ENCODE measurements at regions not wholly inside any gene's neighbourhood (a gene's known extent, or its start where the extent isn't known, plus 50 kb on each side); places are given as distances from the start of the nearest gene placed in this dataset.

GRCh38 chr2:240212425-240213225 lies 72.2 kb upstream of the OTOS start:
- Histone ChIP-seq H4K91ac (ENCODE audit: low read depth, low read length) (no peak overlapping the region), H2BK5ac (ENCODE audit: low read depth, low read length, poor library complexity) (no peak overlapping the region), H3K27me3 (ENCODE audit: insufficient read depth, low read length) (no peaks in the 10 kb centered on the region), H3K4me1 (ENCODE audit: control insufficient read depth in 1 of 2, insufficient read depth in 2 of 2, low read length in 2 of 2) (no peaks in the 10 kb centered on the region), H2BK12ac (ENCODE audit: low read length) (no peak overlapping the region), H3K18ac (ENCODE audit: low read length) (no peak overlapping the region), H2AFZ (ENCODE audit: insufficient read depth, low read length, poor library complexity) (no peak overlapping the region), H3K4ac (ENCODE audit: low read depth, low read length) (no peak overlapping the region), H3K23ac (ENCODE audit: low read length) (no peak overlapping the region), H3K36me3 (ENCODE audit: control insufficient read depth in 1 of 2, insufficient read depth in 2 of 2, low read length in 2 of 2) (no peaks in the 10 kb centered on the region), H3K9me3 (ENCODE audit: insufficient read depth, low read depth, low read length) (peaks cover 5% of the 10 kb centered on the region), H4K12ac (ENCODE audit: low read depth, low read length) (no peak overlapping the region), H2AK5ac (ENCODE audit: low read length) (no peak overlapping the region), H2BK120ac (ENCODE audit: insufficient read depth, low read length, poor library complexity) (no peak overlapping the region), H3K4me2 (ENCODE audit: low read length) (no peak overlapping the region), H3K79me1 (ENCODE audit: low read length) (no peaks in the 10 kb centered on the region), H3K14ac (ENCODE audit: low read length) (no peak overlapping the region), H3K27ac (ENCODE audit: low read depth, low read length) (no peak overlapping the region), H3K9ac (ENCODE audit: low read length) (no peak overlapping the region), H3K4me3 (ENCODE audit: low read depth, low read length) (no peak overlapping the region), H4K8ac (ENCODE audit: low read depth, low read length) (no peak overlapping the region), H3K79me2 (ENCODE audit: control insufficient read depth, insufficient read depth, low read length, poor library complexity) (no peaks in the 10 kb centered on the region)
- WGBS (ENCODE audit: extremely low coverage, insufficient coverage, insufficient read length), result no CpG with 5 or more reads among the region's 17 CpGs
- DNase-seq, result no peak

- no CpG with 5 or more reads among the region's 6 CpGs for WGBS (ENCODE audit: extremely low coverage, insufficient coverage, insufficient read length)
- DNase-seq, result no peak
- no peak overlapping the region for H3K18ac ChIP-seq (ENCODE audit: low read length)
- H3K4me3 ChIP-seq (ENCODE audit: low read depth, low read length), result no peak overlapping the region
- H4K8ac ChIP-seq (ENCODE audit: low read depth, low read length), result no peak overlapping the region
- no peak overlapping the region for H2BK12ac ChIP-seq (ENCODE audit: low read length)
- H2AK5ac ChIP-seq (ENCODE audit: low read length), result no peak overlapping the region
- H3K27me3 ChIP-seq (ENCODE audit: insufficient read depth, low read length), result no peaks in the 10 kb centered on the region
- no peaks in the 10 kb centered on the region for H3K4me1 ChIP-seq (ENCODE audit: control insufficient read depth in 1 of 2, insufficient read depth in 2 of 2, low read length in 2 of 2)
- no peak overlapping the region for H3K14ac ChIP-seq (ENCODE audit: low read length)
- H4K12ac ChIP-seq (ENCODE audit: low read depth, low read length), result no peak overlapping the region
- H3K9ac ChIP-seq (ENCODE audit: low read length), result no peak overlapping the region
- H3K36me3 ChIP-seq (ENCODE audit: control insufficient read depth in 1 of 2, insufficient read depth in 2 of 2, low read length in 2 of 2), result no peaks in the 10 kb centered on the region
- no peak overlapping the region for H4K91ac ChIP-seq (ENCODE audit: low read depth, low read length)
- no peak overlapping the region for H3K23ac ChIP-seq (ENCODE audit: low read length)
- H3K9me3 ChIP-seq (ENCODE audit: insufficient read depth, low read depth, low read length), result peaks cover 8% of the 10 kb centered on the region
- H2BK120ac ChIP-seq (ENCODE audit: insufficient read depth, low read length, poor library complexity), result no peak overlapping the region
- no peak overlapping the region for H3K4me2 ChIP-seq (ENCODE audit: low read length)
- no peak overlapping the region for H2BK5ac ChIP-seq (ENCODE audit: low read depth, low read length, poor library complexity)
- H3K4ac ChIP-seq (ENCODE audit: low read depth, low read length), result no peak overlapping the region
- H3K79me1 ChIP-seq (ENCODE audit: low read length), result no peaks in the 10 kb centered on the region
- no peaks in the 10 kb centered on the region for H3K79me2 ChIP-seq (ENCODE audit: control insufficient read depth, insufficient read depth, low read length, poor library complexity)
- no peak overlapping the region for H3K27ac ChIP-seq (ENCODE audit: low read depth, low read length)
- no peak overlapping the region for H2AFZ ChIP-seq (ENCODE audit: insufficient read depth, low read length, poor library complexity)
Observed at GRCh38 chr2:240213226-240213475, 72.7 kb upstream of the OTOS start.

GRCh38 chr2:240213476-240214421 lies 73.3 kb upstream of the OTOS start:
- H2BK5ac ChIP-seq (ENCODE audit: low read depth, low read length, poor library complexity), result no peak overlapping the region
- H3K9ac ChIP-seq (ENCODE audit: low read length), result no peak overlapping the region
- no peak overlapping the region for H3K4me3 ChIP-seq (ENCODE audit: low read depth, low read length)
- no peak overlapping the region for H3K18ac ChIP-seq (ENCODE audit: low read length)
- WGBS (ENCODE audit: extremely low coverage, insufficient coverage, insufficient read length), result no CpG with 5 or more reads among the region's 22 CpGs
- no peak overlapping the region for H3K27ac ChIP-seq (ENCODE audit: low read depth, low read length)
- H3K9me3 ChIP-seq (ENCODE audit: insufficient read depth, low read depth, low read length), result peaks cover 8% of the 10 kb centered on the region
- no peak overlapping the region for H4K91ac ChIP-seq (ENCODE audit: low read depth, low read length)
- H3K23ac ChIP-seq (ENCODE audit: low read length), result no peak overlapping the region
- no peaks in the 10 kb centered on the region for H3K79me2 ChIP-seq (ENCODE audit: control insufficient read depth, insufficient read depth, low read length, poor library complexity)
- no peaks in the 10 kb centered on the region for H3K4me1 ChIP-seq (ENCODE audit: control insufficient read depth in 1 of 2, insufficient read depth in 2 of 2, low read length in 2 of 2)
- DNase-seq, result peak; percentile 78 to 82
- no peak overlapping the region for H2BK120ac ChIP-seq (ENCODE audit: insufficient read depth, low read length, poor library complexity)
- H3K4ac ChIP-seq (ENCODE audit: low read depth, low read length), result no peak overlapping the region
- H2AK5ac ChIP-seq (ENCODE audit: low read length), result no peak overlapping the region
- no peak overlapping the region for H4K12ac ChIP-seq (ENCODE audit: low read depth, low read length)
- no peak overlapping the region for H3K4me2 ChIP-seq (ENCODE audit: low read length)
- H3K36me3 ChIP-seq (ENCODE audit: control insufficient read depth in 1 of 2, insufficient read depth in 2 of 2, low read length in 2 of 2), result no peaks in the 10 kb centered on the region
- no peak overlapping the region for H2AFZ ChIP-seq (ENCODE audit: insufficient read depth, low read length, poor library complexity)
- no peak overlapping the region for H4K8ac ChIP-seq (ENCODE audit: low read depth, low read length)
- no peak overlapping the region for H2BK12ac ChIP-seq (ENCODE audit: low read length)
- H3K27me3 ChIP-seq (ENCODE audit: insufficient read depth, low read length), result no peaks in the 10 kb centered on the region
- H3K14ac ChIP-seq (ENCODE audit: low read length), result no peak overlapping the region
- H3K79me1 ChIP-seq (ENCODE audit: low read length), result no peaks in the 10 kb centered on the region

- Histone ChIP-seq H3K9me3 (ENCODE audit: insufficient read depth, low read depth, low read length) (peaks cover 8% of the 10 kb centered on the region), H3K23ac (ENCODE audit: low read length) (no peak overlapping the region), H2AK5ac (ENCODE audit: low read length) (no peak overlapping the region), H3K79me1 (ENCODE audit: low read length) (no peaks in the 10 kb centered on the region), H3K27ac (ENCODE audit: low read depth, low read length) (no peak overlapping the region), H2BK120ac (ENCODE audit: insufficient read depth, low read length, poor library complexity) (no peak overlapping the region), H3K79me2 (ENCODE audit: control insufficient read depth, insufficient read depth, low read length, poor library complexity) (no peaks in the 10 kb centered on the region), H4K8ac (ENCODE audit: low read depth, low read length) (no peak overlapping the region), H2AFZ (ENCODE audit: insufficient read depth, low read length, poor library complexity) (no peak overlapping the region), H3K36me3 (ENCODE audit: control insufficient read depth in 1 of 2, insufficient read depth in 2 of 2, low read length in 2 of 2) (no peaks in the 10 kb centered on the region), H3K9ac (ENCODE audit: low read length) (no peak overlapping the region), H3K27me3 (ENCODE audit: insufficient read depth, low read length) (no peaks in the 10 kb centered on the region), H3K4me2 (ENCODE audit: low read length) (no peak overlapping the region), H3K14ac (ENCODE audit: low read length) (no peak overlapping the region), H4K91ac (ENCODE audit: low read depth, low read length) (no peak overlapping the region), H3K18ac (ENCODE audit: low read length) (no peak overlapping the region), H2BK12ac (ENCODE audit: low read length) (no peak overlapping the region), H2BK5ac (ENCODE audit: low read depth, low read length, poor library complexity) (no peak overlapping the region), H3K4ac (ENCODE audit: low read depth, low read length) (no peak overlapping the region), H4K12ac (ENCODE audit: low read depth, low read length) (no peak overlapping the region), H3K4me1 (ENCODE audit: control insufficient read depth in 1 of 2, insufficient read depth in 2 of 2, low read length in 2 of 2) (no peaks in the 10 kb centered on the region), H3K4me3 (ENCODE audit: low read depth, low read length) (no peak overlapping the region)
- WGBS (ENCODE audit: extremely low coverage, insufficient coverage, insufficient read length), result no CpG with 5 or more reads among the region's 25 CpGs
- DNase-seq, result no peak
Observed at GRCh38 chr2:240214790-240215675, 74.6 kb upstream of the OTOS start.
